ENCODE measurements at regions not wholly inside any gene's neighbourhood (a gene's known extent, or its start where the extent isn't known, plus 50 kb on each side); places are given as distances from the start of the nearest gene placed in this dataset.

- TF ChIP-seq POLR2AphosphoS5 (IDR thresholded peaks at IDR 0.05): no peak
- TF ChIP-seq EP300 (IDR thresholded peaks at IDR 0.05; ENCODE audit: low read depth): no peak
Measured at GRCh38 chr18:40984856-40985255, 970.2 kb upstream of the PIK3C3 start.
